ENCODE measurements at regions not wholly inside any gene's neighbourhood (a gene's known extent, or its start where the extent isn't known, plus 50 kb on each side); places are given as distances from the start of the nearest gene placed in this dataset.

- H3K4me1 ChIP-seq (ENCODE audit: insufficient read depth, low read length), result no peaks in the 10 kb centered on the region
- DNase-seq (peak; percentile 27), ATAC-seq (ENCODE audit: insufficient read depth, low read depth) (peak; percentile 58; the same call in 1 of the 3 replicates)
- peak; percentile 78 for TF ChIP-seq CTCF (IDR thresholded peaks at IDR 0.05; ENCODE audit: borderline replicate concordance, extremely low read depth, low read length, poor library complexity, severe bottlenecking)
- TF ChIP-seq EZH2 (IDR thresholded peaks at IDR 0.05; ENCODE audit: borderline replicate concordance, low read depth, low read length, severe bottlenecking), result no peak
- H3K79me2 ChIP-seq (ENCODE audit: insufficient read depth, low read length), result no peaks in the 10 kb centered on the region
- H3K4me3 ChIP-seq (ENCODE audit: low read depth in 1 of 2, low read length in 2 of 2), result no peak overlapping the region
- H3K36me3 ChIP-seq (ENCODE audit: insufficient read depth, low read length), result no peaks in the 10 kb centered on the region
- H4K20me1 ChIP-seq (ENCODE audit: insufficient read depth, low read length), result no peaks in the 10 kb centered on the region
- peaks cover 2% of the 10 kb centered on the region for H3K9me3 ChIP-seq (ENCODE audit: insufficient read depth, low read length, severe bottlenecking)
- no peak overlapping the region for H3K4me2 ChIP-seq (ENCODE audit: insufficient read depth, low read length)
- no peak overlapping the region for H2AFZ ChIP-seq (ENCODE audit: low read depth, low read length)
- no peaks in the 10 kb centered on the region for H3K27me3 ChIP-seq (ENCODE audit: insufficient read depth, low read length, poor library complexity)
- no peak overlapping the region for H3K27ac ChIP-seq (ENCODE audit: low read length)
- H3K9ac ChIP-seq (ENCODE audit: low read depth, low read length), result no peak overlapping the region
These were observed 344.0 kb upstream of the DDX18 start for GRCh38 chr2:117470311-117471095.

- Histone ChIP-seq H3K79me2 (ENCODE audit: insufficient read depth, low read length) (no peaks in the 10 kb centered on the region), H3K4me1 (ENCODE audit: insufficient read depth, low read length) (peaks cover 19% of the 10 kb centered on the region), H3K27ac (ENCODE audit: low read length) (no peak overlapping the region; the same call in 1 of the 2 replicates), H3K9ac (ENCODE audit: low read depth, low read length) (no peak overlapping the region), H4K20me1 (ENCODE audit: insufficient read depth, low read length) (no peaks in the 10 kb centered on the region), H3K36me3 (ENCODE audit: insufficient read depth, low read length) (no peaks in the 10 kb centered on the region), H3K4me2 (ENCODE audit: insufficient read depth, low read length) (no peak overlapping the region), H3K27me3 (ENCODE audit: insufficient read depth, low read length, poor library complexity) (no peaks in the 10 kb centered on the region), H3K4me3 (ENCODE audit: low read depth in 1 of 2, low read length in 2 of 2) (no peak overlapping the region), H2AFZ (ENCODE audit: low read depth, low read length) (no peak overlapping the region), H3K9me3 (ENCODE audit: insufficient read depth, low read length, severe bottlenecking) (peaks cover 5% of the 10 kb centered on the region)
- no peak for TF ChIP-seq CTCF (IDR thresholded peaks at IDR 0.05; ENCODE audit: borderline replicate concordance, extremely low read depth, low read length, poor library complexity, severe bottlenecking)
- TF ChIP-seq EZH2 (IDR thresholded peaks at IDR 0.05; ENCODE audit: borderline replicate concordance, low read depth, low read length, severe bottlenecking), result no peak
- ATAC-seq (ENCODE audit: insufficient read depth, low read depth), result peak; percentile 67
- DNase-seq, result peak; percentile 13
These were observed 332.9 kb upstream of the DDX18 start for GRCh38 chr2:117481608-117482007.

GRCh38 chr2:117485588-117485987, 328.9 kb upstream of the DDX18 start:
- H3K4me3 ChIP-seq (ENCODE audit: low read depth in 1 of 2, low read length in 2 of 2), result no peak overlapping the region
- ATAC-seq (ENCODE audit: insufficient read depth, low read depth) (no peak), DNase-seq (no peak)
- H3K27ac ChIP-seq (ENCODE audit: low read length), result peak overlapping the region; percentile 57; the same call in 1 of the 2 replicates
- no peak overlapping the region for H2AFZ ChIP-seq (ENCODE audit: low read depth, low read length)
- no peaks in the 10 kb centered on the region for H3K79me2 ChIP-seq (ENCODE audit: insufficient read depth, low read length)
- no peak for TF ChIP-seq CTCF (IDR thresholded peaks at IDR 0.05; ENCODE audit: borderline replicate concordance, extremely low read depth, low read length, poor library complexity, severe bottlenecking)
- TF ChIP-seq EZH2 (IDR thresholded peaks at IDR 0.05; ENCODE audit: borderline replicate concordance, low read depth, low read length, severe bottlenecking), result no peak
- H3K4me2 ChIP-seq (ENCODE audit: insufficient read depth, low read length), result no peak overlapping the region
- no peaks in the 10 kb centered on the region for H4K20me1 ChIP-seq (ENCODE audit: insufficient read depth, low read length)
- H3K36me3 ChIP-seq (ENCODE audit: insufficient read depth, low read length), result no peaks in the 10 kb centered on the region
- peaks cover 5% of the 10 kb centered on the region for H3K9me3 ChIP-seq (ENCODE audit: insufficient read depth, low read length, severe bottlenecking)
- H3K9ac ChIP-seq (ENCODE audit: low read depth, low read length), result no peak overlapping the region
- peaks cover 19% of the 10 kb centered on the region for H3K4me1 ChIP-seq (ENCODE audit: insufficient read depth, low read length)
- no peaks in the 10 kb centered on the region for H3K27me3 ChIP-seq (ENCODE audit: insufficient read depth, low read length, poor library complexity)

All from DND-41 (cell line).